GM23338 (cell line): ENCODE measurements at regions not wholly inside any gene's neighbourhood (a gene's known extent, or its start where the extent isn't known, plus 50 kb on each side); places are given as distances from the start of the nearest gene placed in this dataset.

Experiments used
- ATAC-seq: fragments of 200-7000 bp; cut with Tn5 transposase; 3 replicates; pipeline ENCODE4 v1.9.1; 2020
- DNase-seq: peaks from one replicate; pipeline ENCODE4 v3.0.0-alpha.2; 2015; ENCODE audit warnings: low spot score
- H2AFZ ChIP-seq: fragments of 200-600 bp; sonication (generic); 2 replicates; pipeline ENCODE4 v1.8.0; 2016; ENCODE audit warnings: antibody characterized with exemption, mild to moderate bottlenecking, moderate library complexity
- H3F3A ChIP-seq: fragments of 200-600 bp; sonication (generic); replicated peaks from 2 replicates; pipeline ENCODE4 v1.8.0; 2017; ENCODE audit warnings: antibody characterized with exemption, mixed run types, low read depth
- H3K27ac ChIP-seq: fragments of 200-600 bp; sonication (generic); 2 replicates; pipeline ENCODE4 v1.6.1; 2016; ENCODE audit warnings: low read depth
- H3K27me3 ChIP-seq: fragments of 200-600 bp; sonication (generic); 2 replicates; pipeline ENCODE4 v1.8.0; 2016; ENCODE audit warnings: mild to moderate bottlenecking, mixed run types, moderate library complexity; ENCODE audit not compliant: insufficient read depth
- H3K36me3 ChIP-seq: fragments of 200-600 bp; sonication (generic); 2 replicates; pipeline ENCODE4 v1.8.0; 2016; ENCODE audit warnings: mild to moderate bottlenecking; ENCODE audit not compliant: insufficient read depth
- H3K4me1 ChIP-seq: fragments of 200-600 bp; sonication (generic); 2 replicates; pipeline ENCODE4 v1.8.0; 2016; ENCODE audit warnings: mild to moderate bottlenecking, moderate library complexity; ENCODE audit not compliant: insufficient read depth
- H3K4me2 ChIP-seq: fragments of 200-600 bp; sonication (generic); 2 replicates; pipeline ENCODE4 v1.7.1; 2017; ENCODE audit warnings: mixed run types
- H3K4me3 ChIP-seq: fragments of 200-600 bp; sonication (generic); 2 replicates; pipeline ENCODE4 v1.6.1; 2016; ENCODE audit warnings: mixed run types
- H3K79me2 ChIP-seq: fragments of 200-600 bp; sonication (generic); replicated peaks from 2 replicates; pipeline ENCODE4 v1.8.0; 2017; ENCODE audit warnings: mild to moderate bottlenecking; ENCODE audit not compliant: insufficient read depth
- H3K9me2 ChIP-seq: fragments of 200-600 bp; sonication (generic); 2 replicates; pipeline ENCODE4 v1.8.0; 2017; ENCODE audit not compliant: insufficient read depth
- H4K20me1 ChIP-seq: fragments of 200-600 bp; sonication (generic); replicated peaks from 2 replicates; pipeline ENCODE4 v1.8.0; 2017; ENCODE audit warnings: mild to moderate bottlenecking; ENCODE audit not compliant: insufficient read depth
- H3K27ac Mint-ChIP-seq: 2 replicates; pipeline ENCODE4 v1.8.0; 2020; ENCODE audit warnings: inconsistent platforms, mild to moderate bottlenecking, moderate library complexity, mixed read lengths
- H3K27me3 Mint-ChIP-seq: 3 replicates; pipeline ENCODE4 v1.8.0; 2022; ENCODE audit warnings: low read depth, mild to moderate bottlenecking, moderate library complexity, mixed read lengths, inconsistent platforms; ENCODE audit not compliant: insufficient read depth, poor library complexity
- H3K36me3 Mint-ChIP-seq: 3 replicates; pipeline ENCODE4 v1.8.0; 2021; ENCODE audit warnings: low read depth, mild to moderate bottlenecking, inconsistent platforms, moderate library complexity, mixed read lengths
- H3K4me1 Mint-ChIP-seq: 3 replicates; pipeline ENCODE4 v1.8.0; 2020; ENCODE audit warnings: mild to moderate bottlenecking, inconsistent platforms, mixed read lengths
- H3K4me3 Mint-ChIP-seq: 3 replicates; pipeline ENCODE4 v1.8.0; 2021; ENCODE audit warnings: moderate library complexity, mild to moderate bottlenecking, inconsistent platforms, mixed read lengths
- H3K9me3 Mint-ChIP-seq: 3 replicates; pipeline ENCODE4 v1.8.0; 2020; ENCODE audit warnings: moderate library complexity, mild to moderate bottlenecking, inconsistent platforms, mixed read lengths
- CREB1 ChIP-seq: fragments of 250-450 bp; sonication (Bioruptor Pico); IDR thresholded peaks from 2 replicates; pipeline ENCODE4 v1.5.0; 2020; ENCODE audit warnings: low read depth, mild to moderate bottlenecking, moderate library complexity
- EZH2phosphoT487 ChIP-seq: fragments of 200-600 bp; sonication (generic); IDR thresholded peaks from one replicate; pipeline ENCODE4 v1.8.1; 2018; ENCODE audit warnings: antibody characterized with exemption; ENCODE audit not compliant: unreplicated experiment
- JUNB ChIP-seq: IDR thresholded peaks from one replicate; pipeline ENCODE4 v1.6.1; 2016; ENCODE audit warnings: antibody characterized with exemption; ENCODE audit not compliant: unreplicated experiment
- NANOG ChIP-seq: IDR thresholded peaks from 2 replicates; pipeline ENCODE4 v1.6.1; 2016; ENCODE audit warnings: antibody characterized with exemption, borderline replicate concordance
- POLR2AphosphoS5 ChIP-seq: IDR thresholded peaks from 2 replicates; pipeline ENCODE4 v1.6.1; 2016; ENCODE audit warnings: antibody characterized with exemption, low read depth
- STAT1 ChIP-seq: IDR thresholded peaks from one replicate; pipeline ENCODE4 v1.6.1; 2016; ENCODE audit warnings: antibody characterized with exemption; ENCODE audit not compliant: unreplicated experiment
- ZNF114 ChIP-seq: fragments of 250-450 bp; sonication (Bioruptor Pico); IDR thresholded peaks from 2 replicates; pipeline ENCODE4 v1.5.0; 2020; ENCODE audit warnings: mild to moderate bottlenecking, moderate library complexity
- ZNF331 ChIP-seq: fragments of 250-450 bp; sonication (Bioruptor Pico); IDR thresholded peaks from 2 replicates; pipeline ENCODE4 v1.5.0; 2020; ENCODE audit warnings: low read depth, mild to moderate bottlenecking, moderate library complexity
- TF ChIP-seq, protein P1 (sequence below), 2 experiments: fragments of 200-600 bp in 1 of 2; sonication (generic) in 1 of 2; conservative IDR thresholded peaks; 2 replicates each; pipeline versions ENCODE4 v1.5.1 to v1.6.1; 2016 to 2017; ENCODE audit warnings: antibody characterized with exemption in 2 of 2, low read depth in 2 of 2, mild to moderate bottlenecking in 2 of 2, moderate library complexity in 1 of 2
- TF ChIP-seq, protein P2 (sequence below): IDR thresholded peaks from one replicate; pipeline ENCODE4 v1.6.1; 2018; ENCODE audit warnings: antibody characterized with exemption; ENCODE audit not compliant: unreplicated experiment
- TF ChIP-seq, protein P3 (sequence below): IDR thresholded peaks from 2 replicates; pipeline ENCODE4 v1.6.1; 2016; ENCODE audit warnings: antibody characterized with exemption

DNA sequence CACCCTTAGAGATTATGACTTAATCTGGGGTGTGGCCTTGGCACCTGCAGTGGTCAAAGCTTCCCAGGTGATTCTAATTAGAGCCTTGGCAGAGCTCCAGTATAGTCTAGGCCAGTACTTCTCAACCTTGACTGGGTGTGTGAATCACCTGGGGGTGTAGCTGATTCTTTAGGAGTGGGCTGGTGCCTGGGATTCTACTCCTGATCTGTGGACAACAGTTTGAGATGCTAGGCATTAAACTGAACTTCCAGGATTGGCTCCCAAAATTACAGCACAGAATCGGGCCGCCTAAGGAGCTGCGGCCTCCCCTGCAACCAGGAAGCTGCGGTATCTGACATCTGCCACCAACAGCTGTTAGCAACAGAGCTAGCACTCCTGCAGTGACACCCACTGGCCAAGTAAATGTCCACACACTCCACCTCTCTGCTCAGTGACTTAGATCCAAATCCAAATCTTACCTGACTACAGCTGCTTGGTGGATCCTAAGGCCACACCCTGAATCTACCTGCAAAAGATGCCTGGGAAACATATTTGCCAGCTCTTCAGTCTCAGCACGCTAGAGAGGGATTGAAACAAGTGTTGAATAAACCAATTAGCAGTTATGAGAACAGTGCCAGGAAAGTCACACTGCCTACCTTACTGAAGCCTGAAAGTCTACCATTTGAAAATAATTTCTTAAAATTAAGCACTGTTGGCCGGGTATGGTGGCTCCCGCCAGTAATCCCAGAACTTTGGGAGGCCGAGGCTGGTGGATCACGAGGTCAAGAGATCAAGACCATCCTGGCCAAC lies 126.7 kb downstream of the UNC5CL start:
- H3K9me3 Mint-ChIP-seq: no peaks in the 10 kb centered on the region
- H3F3A ChIP-seq: no peaks in the 10 kb centered on the region
- peaks cover 1% of the 10 kb centered on the region; the same call in 1 of the 2 replicates for H3K4me1 ChIP-seq
- no peaks in the 10 kb centered on the region for H3K36me3 Mint-ChIP-seq
- no peak overlapping the region for H3K4me3 Mint-ChIP-seq
- peak; percentile 99 for ATAC-seq
- H3K27me3 Mint-ChIP-seq: peaks cover 3% of the 10 kb centered on the region
- H3K27me3 ChIP-seq: 0 out of 2 replicates have a peak, but pooled peaks cover 4% of the 10 kb centered on the region
- H3K4me2 ChIP-seq: no peak overlapping the region
- H3K27ac ChIP-seq: no peak overlapping the region
- TF ChIP-seq, protein P1, sequence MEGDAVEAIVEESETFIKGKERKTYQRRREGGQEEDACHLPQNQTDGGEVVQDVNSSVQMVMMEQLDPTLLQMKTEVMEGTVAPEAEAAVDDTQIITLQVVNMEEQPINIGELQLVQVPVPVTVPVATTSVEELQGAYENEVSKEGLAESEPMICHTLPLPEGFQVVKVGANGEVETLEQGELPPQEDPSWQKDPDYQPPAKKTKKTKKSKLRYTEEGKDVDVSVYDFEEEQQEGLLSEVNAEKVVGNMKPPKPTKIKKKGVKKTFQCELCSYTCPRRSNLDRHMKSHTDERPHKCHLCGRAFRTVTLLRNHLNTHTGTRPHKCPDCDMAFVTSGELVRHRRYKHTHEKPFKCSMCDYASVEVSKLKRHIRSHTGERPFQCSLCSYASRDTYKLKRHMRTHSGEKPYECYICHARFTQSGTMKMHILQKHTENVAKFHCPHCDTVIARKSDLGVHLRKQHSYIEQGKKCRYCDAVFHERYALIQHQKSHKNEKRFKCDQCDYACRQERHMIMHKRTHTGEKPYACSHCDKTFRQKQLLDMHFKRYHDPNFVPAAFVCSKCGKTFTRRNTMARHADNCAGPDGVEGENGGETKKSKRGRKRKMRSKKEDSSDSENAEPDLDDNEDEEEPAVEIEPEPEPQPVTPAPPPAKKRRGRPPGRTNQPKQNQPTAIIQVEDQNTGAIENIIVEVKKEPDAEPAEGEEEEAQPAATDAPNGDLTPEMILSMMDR (conservative IDR thresholded peaks at IDR 0.05; ENCODE audit: low read depth in 2 of 2): peak; percentile 61 to 74
- no peak for TF ChIP-seq NANOG
- peaks cover 7% of the 10 kb centered on the region for H3K4me1 Mint-ChIP-seq
- no peaks in the 10 kb centered on the region for H3K79me2 ChIP-seq
- DNase-seq: peak; percentile 69
- H3K36me3 ChIP-seq: no peaks in the 10 kb centered on the region
- H3K27ac Mint-ChIP-seq: no peak overlapping the region
- H4K20me1 ChIP-seq: no peaks in the 10 kb centered on the region
- H2AFZ ChIP-seq: no peak overlapping the region
- H3K9me2 ChIP-seq: peaks cover 10% of the 10 kb centered on the region; the same call in 1 of the 2 replicates
- no peak overlapping the region for H3K4me3 ChIP-seq

DNA sequence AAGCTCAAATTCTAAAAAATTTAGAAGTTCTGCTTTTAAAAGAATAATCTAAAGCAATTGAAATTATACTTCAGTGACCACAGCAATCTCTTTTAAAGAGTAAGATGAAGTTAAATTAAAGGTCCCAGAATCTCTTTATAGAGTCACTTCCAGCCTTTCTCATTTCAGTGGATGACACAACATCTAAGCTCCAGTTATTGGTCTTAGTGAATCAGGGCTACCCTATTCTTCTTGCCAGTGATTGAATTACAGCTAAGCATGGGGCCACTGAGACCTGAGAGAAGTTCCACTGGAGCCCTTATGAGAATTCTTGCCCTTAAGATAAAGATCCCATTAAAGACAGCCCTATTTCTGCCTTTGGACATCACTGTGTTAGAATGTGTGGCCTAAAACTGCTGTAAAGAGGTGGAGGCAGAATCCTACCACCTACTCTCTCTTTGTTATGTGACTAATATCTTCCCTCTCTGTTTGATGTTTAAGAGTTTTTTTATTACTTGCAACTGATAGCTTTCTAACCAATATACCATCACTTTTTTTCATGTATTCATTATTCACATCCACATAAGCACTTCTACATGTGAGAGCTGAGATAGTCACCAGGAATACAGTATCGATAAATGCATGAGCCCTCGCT lies 128.6 kb downstream of the UNC5CL start:
- DNase-seq (no peak), ATAC-seq (no peak)
- Histone ChIP-seq H3K27ac (no peak overlapping the region), H3K4me2 (no peak overlapping the region), H3K4me3 (no peak overlapping the region), H2AFZ (no peak overlapping the region), H3F3A (no peaks in the 10 kb centered on the region), H3K79me2 (no peaks in the 10 kb centered on the region), H3K36me3 (no peaks in the 10 kb centered on the region; the same call in 1 of the 2 replicates), H4K20me1 (no peaks in the 10 kb centered on the region), H3K9me2 (no peaks in the 10 kb centered on the region), H3K4me1 (no peaks in the 10 kb centered on the region), H3K27me3 (no peaks in the 10 kb centered on the region)
- Mint-ChIP-seq H3K4me1 (peaks cover 2% of the 10 kb centered on the region; the same call in 2 of the 3 replicates), H3K9me3 (no peaks in the 10 kb centered on the region), H3K27me3 (peaks cover 1% of the 10 kb centered on the region), H3K27ac (no peak overlapping the region), H3K4me3 (no peak overlapping the region), H3K36me3 (no peaks in the 10 kb centered on the region)
- TF ChIP-seq, protein P2, sequence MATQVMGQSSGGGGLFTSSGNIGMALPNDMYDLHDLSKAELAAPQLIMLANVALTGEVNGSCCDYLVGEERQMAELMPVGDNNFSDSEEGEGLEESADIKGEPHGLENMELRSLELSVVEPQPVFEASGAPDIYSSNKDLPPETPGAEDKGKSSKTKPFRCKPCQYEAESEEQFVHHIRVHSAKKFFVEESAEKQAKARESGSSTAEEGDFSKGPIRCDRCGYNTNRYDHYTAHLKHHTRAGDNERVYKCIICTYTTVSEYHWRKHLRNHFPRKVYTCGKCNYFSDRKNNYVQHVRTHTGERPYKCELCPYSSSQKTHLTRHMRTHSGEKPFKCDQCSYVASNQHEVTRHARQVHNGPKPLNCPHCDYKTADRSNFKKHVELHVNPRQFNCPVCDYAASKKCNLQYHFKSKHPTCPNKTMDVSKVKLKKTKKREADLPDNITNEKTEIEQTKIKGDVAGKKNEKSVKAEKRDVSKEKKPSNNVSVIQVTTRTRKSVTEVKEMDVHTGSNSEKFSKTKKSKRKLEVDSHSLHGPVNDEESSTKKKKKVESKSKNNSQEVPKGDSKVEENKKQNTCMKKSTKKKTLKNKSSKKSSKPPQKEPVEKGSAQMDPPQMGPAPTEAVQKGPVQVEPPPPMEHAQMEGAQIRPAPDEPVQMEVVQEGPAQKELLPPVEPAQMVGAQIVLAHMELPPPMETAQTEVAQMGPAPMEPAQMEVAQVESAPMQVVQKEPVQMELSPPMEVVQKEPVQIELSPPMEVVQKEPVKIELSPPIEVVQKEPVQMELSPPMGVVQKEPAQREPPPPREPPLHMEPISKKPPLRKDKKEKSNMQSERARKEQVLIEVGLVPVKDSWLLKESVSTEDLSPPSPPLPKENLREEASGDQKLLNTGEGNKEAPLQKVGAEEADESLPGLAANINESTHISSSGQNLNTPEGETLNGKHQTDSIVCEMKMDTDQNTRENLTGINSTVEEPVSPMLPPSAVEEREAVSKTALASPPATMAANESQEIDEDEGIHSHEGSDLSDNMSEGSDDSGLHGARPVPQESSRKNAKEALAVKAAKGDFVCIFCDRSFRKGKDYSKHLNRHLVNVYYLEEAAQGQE: no peak
- no peak for TF ChIP-seq ZNF331
- no peak for TF ChIP-seq EZH2phosphoT487
- no peak for TF ChIP-seq POLR2AphosphoS5
- no peak for TF ChIP-seq JUNB
- TF ChIP-seq NANOG: no peak
- no peak for TF ChIP-seq CREB1 (CRISPR knock-in tag)
- no peak for TF ChIP-seq ZNF114 (CRISPR knock-in tag)
- TF ChIP-seq STAT1: no peak
- TF ChIP-seq, protein P1 (conservative IDR thresholded peaks at IDR 0.05; ENCODE audit: low read depth in 2 of 2): no peak
- TF ChIP-seq, protein P3, sequence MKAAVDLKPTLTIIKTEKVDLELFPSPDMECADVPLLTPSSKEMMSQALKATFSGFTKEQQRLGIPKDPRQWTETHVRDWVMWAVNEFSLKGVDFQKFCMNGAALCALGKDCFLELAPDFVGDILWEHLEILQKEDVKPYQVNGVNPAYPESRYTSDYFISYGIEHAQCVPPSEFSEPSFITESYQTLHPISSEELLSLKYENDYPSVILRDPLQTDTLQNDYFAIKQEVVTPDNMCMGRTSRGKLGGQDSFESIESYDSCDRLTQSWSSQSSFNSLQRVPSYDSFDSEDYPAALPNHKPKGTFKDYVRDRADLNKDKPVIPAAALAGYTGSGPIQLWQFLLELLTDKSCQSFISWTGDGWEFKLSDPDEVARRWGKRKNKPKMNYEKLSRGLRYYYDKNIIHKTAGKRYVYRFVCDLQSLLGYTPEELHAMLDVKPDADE: no peak
